ENCODE measurements at regions not wholly inside any gene's neighbourhood (a gene's known extent, or its start where the extent isn't known, plus 50 kb on each side); places are given as distances from the start of the nearest gene placed in this dataset.
"Not testable (repeated sequence)": the region's sequence is repeated elsewhere in the genome, so short reads cannot be mapped to it uniquely, and the experiment has no call there.

DNA sequence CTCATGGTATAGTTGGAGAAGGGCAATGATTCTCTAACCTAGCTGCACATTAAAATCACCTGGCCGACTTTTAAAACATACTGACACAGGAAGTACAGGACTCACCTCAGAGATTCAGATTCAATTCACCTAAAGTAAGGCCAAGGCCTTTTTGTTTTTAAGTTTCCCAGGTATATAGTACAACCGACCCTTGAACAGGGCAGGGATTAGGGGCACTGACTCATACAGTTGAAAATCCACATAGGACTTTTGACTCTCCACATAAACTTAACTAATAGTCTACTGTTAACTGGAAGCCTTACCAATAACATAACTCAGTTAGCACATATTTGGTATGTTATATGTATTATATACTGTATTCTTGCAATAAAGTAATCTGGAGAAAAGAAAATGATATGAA lies 129.5 kb upstream of the ABI3BP start:
- Mint-ChIP-seq H3K36me3 (no peaks in the 10 kb centered on the region), H3K4me1 (ENCODE audit: low read depth) (no peaks in the 10 kb centered on the region), H3K27me3 (peaks cover 21% of the 10 kb centered on the region), H3K27ac (no peak overlapping the region), H3K4me3 (no peak overlapping the region), H3K9me3 (ENCODE audit: low read depth) (no peaks in the 10 kb centered on the region)

- H3K27ac Mint-ChIP-seq, result no peak overlapping the region
- no peaks in the 10 kb centered on the region for H3K9me3 Mint-ChIP-seq (ENCODE audit: low read depth)
- H3K4me1 Mint-ChIP-seq (ENCODE audit: low read depth), result no peaks in the 10 kb centered on the region
- no peak overlapping the region for H3K4me3 Mint-ChIP-seq
- no peaks in the 10 kb centered on the region for H3K36me3 Mint-ChIP-seq
- H3K27me3 Mint-ChIP-seq, result peaks cover 11% of the 10 kb centered on the region
Measured at GRCh38 chr3:101120039-101120438, 126.8 kb upstream of the ABI3BP start.

DNA sequence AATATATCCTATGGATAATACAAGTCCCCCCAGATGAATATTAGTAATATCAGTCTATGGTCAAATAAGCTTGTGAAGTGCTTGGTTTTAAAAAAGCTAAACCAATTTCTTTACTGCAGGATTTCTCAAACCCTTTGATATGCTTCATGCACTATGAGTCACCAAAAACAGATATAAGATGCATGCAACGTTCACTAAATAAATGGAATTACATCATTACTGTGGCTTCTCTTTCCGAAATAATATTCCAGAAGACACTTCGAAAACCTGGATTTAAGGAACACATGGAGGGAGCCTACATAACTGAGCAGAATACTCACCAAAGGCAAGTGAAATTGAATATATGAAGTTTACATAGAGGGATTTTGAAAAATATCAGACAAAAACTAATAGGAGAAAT lies 126.3 kb upstream of the ABI3BP start:
- no peaks in the 10 kb centered on the region for H3K36me3 Mint-ChIP-seq
- H3K27me3 Mint-ChIP-seq, result peaks cover 9% of the 10 kb centered on the region
- no peaks in the 10 kb centered on the region for H3K9me3 Mint-ChIP-seq (ENCODE audit: low read depth)
- H3K4me1 Mint-ChIP-seq (ENCODE audit: low read depth), result no peaks in the 10 kb centered on the region
- H3K27ac Mint-ChIP-seq, result no peak overlapping the region
- H3K4me3 Mint-ChIP-seq, result no peak overlapping the region

DNA sequence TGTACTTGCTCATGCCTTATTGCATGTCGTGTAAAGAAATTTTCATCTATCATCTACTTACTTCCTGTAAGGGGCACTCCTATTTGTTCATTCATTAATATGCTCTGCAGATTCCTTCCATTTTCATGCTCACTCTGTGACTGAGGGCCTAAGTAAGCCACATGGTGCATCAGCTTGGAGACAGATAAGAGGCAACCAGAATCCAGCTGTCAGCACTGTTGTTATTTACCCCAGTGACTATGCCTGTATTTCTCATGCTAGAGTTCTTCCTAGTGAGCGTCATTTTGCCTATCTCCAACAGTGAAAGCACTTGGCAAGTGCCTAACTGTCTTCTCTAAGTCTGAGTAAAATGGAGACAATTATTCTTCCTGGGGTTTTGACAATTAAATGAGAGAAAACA lies 124.8 kb upstream of the ABI3BP start:
- H3K36me3 Mint-ChIP-seq, result no peaks in the 10 kb centered on the region
- no peaks in the 10 kb centered on the region for H3K4me1 Mint-ChIP-seq (ENCODE audit: low read depth)
- H3K4me3 Mint-ChIP-seq, result no peak overlapping the region
- H3K9me3 Mint-ChIP-seq (ENCODE audit: low read depth), result no peaks in the 10 kb centered on the region
- peaks cover 8% of the 10 kb centered on the region for H3K27me3 Mint-ChIP-seq
- H3K27ac Mint-ChIP-seq, result no peak overlapping the region

DNA sequence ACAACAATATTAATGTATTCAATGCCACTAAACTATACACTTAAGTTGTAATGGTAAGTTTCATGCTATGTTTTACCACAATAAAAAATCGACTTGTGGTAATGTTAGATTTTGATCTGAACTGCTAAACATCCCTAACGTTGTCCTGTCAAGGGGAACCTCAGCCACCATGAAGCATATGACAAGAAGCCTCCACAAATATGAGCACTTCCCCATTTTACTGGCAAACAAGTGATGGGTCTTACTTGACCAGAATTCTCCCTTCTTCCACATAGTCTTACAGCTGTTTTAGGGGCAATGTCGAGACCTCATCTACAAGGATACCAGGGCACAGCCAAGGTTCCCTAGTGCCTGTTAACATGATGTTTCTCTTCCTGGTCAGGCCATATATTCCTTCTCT lies 124.2 kb upstream of the ABI3BP start:
- Mint-ChIP-seq H3K27me3 (peaks cover 6% of the 10 kb centered on the region), H3K4me1 (ENCODE audit: low read depth) (no peaks in the 10 kb centered on the region), H3K27ac (no peak overlapping the region), H3K36me3 (no peaks in the 10 kb centered on the region), H3K4me3 (no peak overlapping the region), H3K9me3 (ENCODE audit: low read depth) (no peaks in the 10 kb centered on the region)

GRCh38 chr3:101110295-101110694 lies 117.1 kb upstream of the ABI3BP start:
- H3K27ac Mint-ChIP-seq; H3K9me3 Mint-ChIP-seq (ENCODE audit: low read depth): not testable (repeated sequence)

GRCh38 chr3:101104321-101104720 lies 111.1 kb upstream of the ABI3BP start:
- H3K27me3 Mint-ChIP-seq, result peaks cover 10% of the 10 kb centered on the region
- peaks cover under 1% of the 10 kb centered on the region for H3K9me3 Mint-ChIP-seq (ENCODE audit: low read depth)
- H3K36me3 Mint-ChIP-seq, result no peaks in the 10 kb centered on the region
- H3K4me1 Mint-ChIP-seq (ENCODE audit: low read depth), result no peaks in the 10 kb centered on the region
- no peak overlapping the region for H3K4me3 Mint-ChIP-seq
- H3K27ac Mint-ChIP-seq, result no peak overlapping the region

More at GRCh38 chr3:101110295-101110694, 117.1 kb upstream of the ABI3BP start:
- H3K4me3 Mint-ChIP-seq; H3K36me3 Mint-ChIP-seq; H3K4me1 Mint-ChIP-seq (ENCODE audit: low read depth); H3K27me3 Mint-ChIP-seq: not testable (repeated sequence)

- Mint-ChIP-seq H3K9me3 (ENCODE audit: low read depth) (no peaks in the 10 kb centered on the region), H3K27me3 (peaks cover 14% of the 10 kb centered on the region), H3K36me3 (no peaks in the 10 kb centered on the region), H3K4me1 (ENCODE audit: low read depth) (no peaks in the 10 kb centered on the region), H3K4me3 (no peak overlapping the region), H3K27ac (no peak overlapping the region)
Measured at GRCh38 chr3:101102678-101103296, 109.6 kb upstream of the ABI3BP start.

- Mint-ChIP-seq H3K27me3 (peaks cover 14% of the 10 kb centered on the region), H3K36me3 (no peaks in the 10 kb centered on the region), H3K4me1 (ENCODE audit: low read depth) (no peaks in the 10 kb centered on the region), H3K4me3 (no peak overlapping the region), H3K27ac (no peak overlapping the region), H3K9me3 (ENCODE audit: low read depth) (no peaks in the 10 kb centered on the region)
Measured at GRCh38 chr3:101100361-101101009, 107.3 kb upstream of the ABI3BP start.

- H3K27ac Mint-ChIP-seq, result no peak overlapping the region
- peaks cover 13% of the 10 kb centered on the region for H3K27me3 Mint-ChIP-seq
- no peaks in the 10 kb centered on the region for H3K9me3 Mint-ChIP-seq (ENCODE audit: low read depth)
- H3K4me1 Mint-ChIP-seq (ENCODE audit: low read depth), result no peaks in the 10 kb centered on the region
- no peak overlapping the region for H3K4me3 Mint-ChIP-seq
- no peaks in the 10 kb centered on the region for H3K36me3 Mint-ChIP-seq
Measured at GRCh38 chr3:101099791-101100190, 106.6 kb upstream of the ABI3BP start.

DNA sequence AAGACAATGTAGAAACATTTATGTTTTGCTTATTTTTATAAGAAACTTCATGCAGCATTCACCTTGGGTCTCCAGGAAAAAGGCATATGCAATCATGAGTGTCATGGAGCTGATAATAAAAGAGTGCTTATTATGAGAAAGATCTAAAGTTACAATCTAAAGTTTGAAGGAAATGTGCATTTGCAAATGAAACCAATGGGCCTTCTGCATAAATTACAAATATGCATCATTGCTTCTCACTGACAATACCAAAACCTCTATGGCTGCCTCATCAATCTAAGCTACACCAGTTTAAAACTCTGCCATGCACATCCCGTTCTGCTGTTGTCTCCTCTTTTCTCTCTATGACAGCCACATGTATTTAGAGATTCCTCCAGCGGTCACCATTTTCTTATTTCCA lies 103.2 kb upstream of the ABI3BP start:
- H3K27ac Mint-ChIP-seq, result no peak overlapping the region
- H3K4me3 Mint-ChIP-seq, result no peak overlapping the region
- H3K36me3 Mint-ChIP-seq, result no peaks in the 10 kb centered on the region
- no peaks in the 10 kb centered on the region for H3K4me1 Mint-ChIP-seq (ENCODE audit: low read depth)
- peaks cover 17% of the 10 kb centered on the region for H3K27me3 Mint-ChIP-seq
- no peaks in the 10 kb centered on the region for H3K9me3 Mint-ChIP-seq (ENCODE audit: low read depth)

GRCh38 chr3:101095693-101096430 lies 102.6 kb upstream of the ABI3BP start:
- H3K36me3 Mint-ChIP-seq, result no peaks in the 10 kb centered on the region
- no peak overlapping the region for H3K4me3 Mint-ChIP-seq
- no peaks in the 10 kb centered on the region for H3K4me1 Mint-ChIP-seq (ENCODE audit: low read depth)
- H3K9me3 Mint-ChIP-seq (ENCODE audit: low read depth), result no peaks in the 10 kb centered on the region
- peaks cover 17% of the 10 kb centered on the region for H3K27me3 Mint-ChIP-seq
- no peak overlapping the region for H3K27ac Mint-ChIP-seq

GRCh38 chr3:101091489-101091888 lies 98.3 kb upstream of the ABI3BP start:
- Mint-ChIP-seq H3K36me3 (no peaks in the 10 kb centered on the region), H3K9me3 (ENCODE audit: low read depth) (no peaks in the 10 kb centered on the region), H3K4me1 (ENCODE audit: low read depth) (no peaks in the 10 kb centered on the region), H3K27ac (no peak overlapping the region), H3K27me3 (peaks cover 16% of the 10 kb centered on the region), H3K4me3 (no peak overlapping the region)

DNA sequence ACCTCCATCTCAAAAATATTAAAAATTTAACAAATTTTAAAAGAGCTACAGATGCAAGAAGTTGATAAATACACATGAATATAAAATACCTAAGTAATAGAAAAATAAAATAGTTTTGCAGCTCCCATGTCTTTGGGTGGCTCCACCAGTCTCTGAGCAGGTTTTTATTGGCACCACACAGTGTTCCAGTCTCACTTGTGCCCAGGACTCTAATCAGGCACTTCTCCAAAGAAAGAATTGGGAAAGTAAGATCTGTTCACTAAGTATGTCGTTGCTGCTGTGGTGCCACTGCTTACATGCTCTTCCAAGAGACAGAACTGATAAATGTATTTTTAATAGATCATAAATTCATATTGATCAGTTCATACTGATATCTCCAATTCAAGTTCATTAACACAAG lies 92.5 kb upstream of the ABI3BP start:
- H3K4me3 Mint-ChIP-seq, result no peak overlapping the region
- no peaks in the 10 kb centered on the region for H3K4me1 Mint-ChIP-seq (ENCODE audit: low read depth)
- no peaks in the 10 kb centered on the region for H3K36me3 Mint-ChIP-seq
- no peak overlapping the region for H3K27ac Mint-ChIP-seq
- H3K9me3 Mint-ChIP-seq (ENCODE audit: low read depth), result no peaks in the 10 kb centered on the region
- H3K27me3 Mint-ChIP-seq, result peaks cover 12% of the 10 kb centered on the region

DNA sequence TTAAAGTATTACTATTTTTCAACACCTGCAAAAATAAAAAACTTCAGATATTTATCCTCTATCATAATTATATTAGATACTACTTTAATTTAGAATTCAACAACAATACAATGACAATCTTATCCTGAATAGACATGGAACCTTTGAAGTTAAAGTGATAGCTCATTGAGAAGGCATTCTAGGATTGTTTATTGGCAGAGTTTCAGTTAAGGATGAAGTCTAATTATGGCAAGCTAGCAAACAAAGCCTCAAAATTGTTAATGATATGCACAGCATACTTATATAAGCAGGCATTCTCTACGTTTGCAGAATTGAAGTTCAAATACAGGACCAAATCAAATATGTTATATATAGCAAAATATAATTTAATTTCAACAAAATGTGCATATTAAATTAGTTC lies 91.2 kb upstream of the ABI3BP start:
- H3K27ac Mint-ChIP-seq, result no peak overlapping the region
- H3K27me3 Mint-ChIP-seq, result peaks cover 9% of the 10 kb centered on the region
- H3K4me1 Mint-ChIP-seq (ENCODE audit: low read depth), result no peaks in the 10 kb centered on the region
- no peaks in the 10 kb centered on the region for H3K36me3 Mint-ChIP-seq
- H3K4me3 Mint-ChIP-seq, result no peak overlapping the region
- no peaks in the 10 kb centered on the region for H3K9me3 Mint-ChIP-seq (ENCODE audit: low read depth)
